Liver (tissue), 8 donors: ENCODE measurements at regions not wholly inside any gene's neighbourhood (a gene's known extent, or its start where the extent isn't known, plus 50 kb on each side); places are given as distances from the start of the nearest gene placed in this dataset.

Experiments used
- DNase-seq: peaks from one replicate; pipeline ENCODE4 v3.0.0-alpha.2; 2017; ENCODE audit warnings: low spot score
- H3K27ac ChIP-seq, 2 donors: one replicate each; pipeline ENCODE4 v1.7.0; 2013; ENCODE audit warnings: inconsistent platforms in 2 of 2, low read length in 2 of 2, control low read depth in 1 of 2, low read depth in 1 of 2, mild to moderate bottlenecking in 1 of 2
- H3K27me3 ChIP-seq, 4 donors: one replicate each; pipeline versions ENCODE4 v1.6.1 to v1.7.0; 2013; ENCODE audit warnings: low read length in 3 of 4, inconsistent platforms in 1 of 4, mild to moderate bottlenecking in 1 of 4, moderate library complexity in 1 of 4; ENCODE audit not compliant: control insufficient read depth in 4 of 4, insufficient read depth in 4 of 4
- H3K36me3 ChIP-seq, 4 donors: one replicate each; pipeline versions ENCODE4 v1.6.1 to v1.7.0; 2013; ENCODE audit warnings: low read length in 3 of 4, mild to moderate bottlenecking in 3 of 4, low read depth in 1 of 4, moderate library complexity in 1 of 4; ENCODE audit not compliant: control insufficient read depth in 4 of 4, insufficient read depth in 3 of 4
- H3K4me1 ChIP-seq, 4 donors: one replicate each; pipeline versions ENCODE4 v1.6.1 to v1.7.0; 2013; ENCODE audit warnings: low read length in 3 of 4, mild to moderate bottlenecking in 3 of 4, moderate library complexity in 1 of 4; ENCODE audit not compliant: control insufficient read depth in 4 of 4, insufficient read depth in 4 of 4
- H3K4me3 ChIP-seq, 3 donors: one replicate each; pipeline versions ENCODE4 v1.6.1 to v1.7.0; 2013; ENCODE audit warnings: low read length in 3 of 3, control low read depth in 1 of 3, low read depth in 1 of 3, mild to moderate bottlenecking in 1 of 3
- H3K9ac ChIP-seq, 2 donors: one replicate each; pipeline ENCODE4 v1.7.0; 2013; ENCODE audit warnings: low read length in 2 of 2, mild to moderate bottlenecking in 2 of 2, moderate library complexity in 2 of 2, control low read depth in 1 of 2, low read depth in 1 of 2
- H3K9me3 ChIP-seq, 4 donors: one replicate each; pipeline versions ENCODE4 v1.6.1 to v1.7.0; 2013; ENCODE audit warnings: low read length in 3 of 4; ENCODE audit not compliant: control insufficient read depth in 4 of 4
- ATF3 ChIP-seq: IDR thresholded peaks from 2 replicates; pipeline ENCODE4 v1.6.1; 2016; ENCODE audit warnings: antibody characterized with exemption
- EGR1 ChIP-seq, 2 donors: IDR thresholded peaks; 2 replicates each; pipeline ENCODE4 v1.6.1; 2016 to 2018; ENCODE audit warnings: antibody characterized with exemption in 2 of 2, low read depth in 2 of 2
- FOXA2 ChIP-seq: IDR thresholded peaks from 2 replicates; pipeline ENCODE4 v1.6.1; 2016; ENCODE audit warnings: antibody characterized with exemption
- GABPA ChIP-seq, 2 donors: IDR thresholded peaks in 1 of 2; conservative IDR thresholded peaks in 1 of 2; 2 replicates each; pipeline ENCODE4 v1.6.1; 2016; ENCODE audit warnings: antibody characterized with exemption in 2 of 2, mild to moderate bottlenecking in 1 of 2, moderate library complexity in 1 of 2
- HNF4A ChIP-seq, 2 donors: conservative IDR thresholded peaks; 2 replicates each; pipeline ENCODE4 v1.6.1; 2016; ENCODE audit warnings: antibody characterized with exemption in 2 of 2, mild to moderate bottlenecking in 2 of 2
- JUND ChIP-seq, 2 donors: IDR thresholded peaks; 2 replicates each; pipeline ENCODE4 v1.6.1; 2016; ENCODE audit warnings: antibody characterized with exemption in 2 of 2
- MAX ChIP-seq: IDR thresholded peaks from 2 replicates; pipeline ENCODE4 v1.6.1; 2016; ENCODE audit warnings: antibody characterized with exemption
- NR2F2 ChIP-seq: IDR thresholded peaks from 2 replicates; pipeline ENCODE4 v1.6.1; 2016; ENCODE audit warnings: antibody characterized with exemption
- RAD21 ChIP-seq, 2 donors: IDR thresholded peaks; 2 replicates each; pipeline ENCODE4 v1.6.1; 2016; ENCODE audit warnings: antibody characterized with exemption in 2 of 2, mild to moderate bottlenecking in 2 of 2
- REST ChIP-seq: IDR thresholded peaks from 2 replicates; pipeline ENCODE4 v1.6.1; 2016; ENCODE audit warnings: antibody characterized with exemption, mild to moderate bottlenecking
- SP1 ChIP-seq: IDR thresholded peaks from 2 replicates; pipeline ENCODE4 v1.6.1; 2018; ENCODE audit warnings: antibody characterized with exemption, mild to moderate bottlenecking
- TAF1 ChIP-seq: conservative IDR thresholded peaks from 2 replicates; pipeline ENCODE4 v1.6.1; 2016; ENCODE audit warnings: antibody characterized with exemption, mild to moderate bottlenecking
- YY1 ChIP-seq: IDR thresholded peaks from 2 replicates; pipeline ENCODE4 v1.6.1; 2016; ENCODE audit warnings: antibody characterized with exemption, mild to moderate bottlenecking
- WGBS: extraction: QIAGEN DNeasy Blood & Tissue Kit; methylation state at CpG from one replicate; pipeline ENCODE4 v1.1.7; 2013; 5-methylcytosine and 5-hydroxymethylcytosine counted together
- TF ChIP-seq, protein P1 (sequence below): fragments of 150-350 bp; IDR thresholded peaks from 2 replicates; pipeline ENCODE4 v1.5.1; 2017; ENCODE audit warnings: improper control_type of control experiment, low read depth, low read length; ENCODE audit not compliant: missing input control
- TF ChIP-seq, protein P2 (sequence below): IDR thresholded peaks from 2 replicates; pipeline ENCODE4 v1.6.1; 2016; ENCODE audit warnings: antibody characterized with exemption
- donor health status: healthy.
- donor health status: healthy.
- donor health status: healthy.
- donor health status: healthy.
- donor health status: healthy.

GRCh38 chr4:82261084-82261483 lies 112.7 kb downstream of the HNRNPD start (continued):
- TF ChIP-seq REST: no peak
- no peak for TF ChIP-seq SP1
- no peak for TF ChIP-seq JUND (IDR thresholded peaks at IDR 0.05)

- no peak overlapping the region for H3K4me3 ChIP-seq
- H3K27ac ChIP-seq: no peak overlapping the region
- no peaks in the 10 kb centered on the region for H3K36me3 ChIP-seq
- H3K9ac ChIP-seq: no peak overlapping the region
- TF ChIP-seq EGR1 (IDR thresholded peaks at IDR 0.05; ENCODE audit: low read depth in 2 of 2) (no peak), REST (no peak)
- TF ChIP-seq, protein P1, sequence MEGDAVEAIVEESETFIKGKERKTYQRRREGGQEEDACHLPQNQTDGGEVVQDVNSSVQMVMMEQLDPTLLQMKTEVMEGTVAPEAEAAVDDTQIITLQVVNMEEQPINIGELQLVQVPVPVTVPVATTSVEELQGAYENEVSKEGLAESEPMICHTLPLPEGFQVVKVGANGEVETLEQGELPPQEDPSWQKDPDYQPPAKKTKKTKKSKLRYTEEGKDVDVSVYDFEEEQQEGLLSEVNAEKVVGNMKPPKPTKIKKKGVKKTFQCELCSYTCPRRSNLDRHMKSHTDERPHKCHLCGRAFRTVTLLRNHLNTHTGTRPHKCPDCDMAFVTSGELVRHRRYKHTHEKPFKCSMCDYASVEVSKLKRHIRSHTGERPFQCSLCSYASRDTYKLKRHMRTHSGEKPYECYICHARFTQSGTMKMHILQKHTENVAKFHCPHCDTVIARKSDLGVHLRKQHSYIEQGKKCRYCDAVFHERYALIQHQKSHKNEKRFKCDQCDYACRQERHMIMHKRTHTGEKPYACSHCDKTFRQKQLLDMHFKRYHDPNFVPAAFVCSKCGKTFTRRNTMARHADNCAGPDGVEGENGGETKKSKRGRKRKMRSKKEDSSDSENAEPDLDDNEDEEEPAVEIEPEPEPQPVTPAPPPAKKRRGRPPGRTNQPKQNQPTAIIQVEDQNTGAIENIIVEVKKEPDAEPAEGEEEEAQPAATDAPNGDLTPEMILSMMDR: no peak
- no peaks in the 10 kb centered on the region for H3K27me3 ChIP-seq
- H3K4me1 ChIP-seq: no peaks in the 10 kb centered on the region
- DNase-seq: no peak
- no peaks in the 10 kb centered on the region for H3K9me3 ChIP-seq
Measured at GRCh38 chr4:82260632-82261031, 113.2 kb downstream of the HNRNPD start.

GRCh38 chr4:82256718-82257117 lies 117.1 kb downstream of the HNRNPD start:
- Histone ChIP-seq H3K9ac (no peak overlapping the region), H3K27me3 (no peaks in the 10 kb centered on the region), H3K27ac (no peak overlapping the region), H3K9me3 (no peaks in the 10 kb centered on the region), H3K4me1 (peaks cover 0 to 7% (median 2%) of the 10 kb centered on the region in 4 donors), H3K4me3 (no peak overlapping the region), H3K36me3 (no peaks in the 10 kb centered on the region)
- no peak for TF ChIP-seq MAX
- TF ChIP-seq EGR1 (IDR thresholded peaks at IDR 0.05; ENCODE audit: low read depth in 2 of 2): no peak
- TF ChIP-seq JUND (IDR thresholded peaks at IDR 0.05): no peak
- TF ChIP-seq GABPA (IDR thresholded peaks at IDR 0.05 in 1 of 2, conservative IDR thresholded peaks at IDR 0.05 in 1 of 2): no peak
- TF ChIP-seq, protein P1: no peak
- TF ChIP-seq TAF1: no peak
- TF ChIP-seq SP1: no peak
- no peak for TF ChIP-seq YY1
- no peak for TF ChIP-seq ATF3
- TF ChIP-seq FOXA2: no peak
- TF ChIP-seq, protein P2, sequence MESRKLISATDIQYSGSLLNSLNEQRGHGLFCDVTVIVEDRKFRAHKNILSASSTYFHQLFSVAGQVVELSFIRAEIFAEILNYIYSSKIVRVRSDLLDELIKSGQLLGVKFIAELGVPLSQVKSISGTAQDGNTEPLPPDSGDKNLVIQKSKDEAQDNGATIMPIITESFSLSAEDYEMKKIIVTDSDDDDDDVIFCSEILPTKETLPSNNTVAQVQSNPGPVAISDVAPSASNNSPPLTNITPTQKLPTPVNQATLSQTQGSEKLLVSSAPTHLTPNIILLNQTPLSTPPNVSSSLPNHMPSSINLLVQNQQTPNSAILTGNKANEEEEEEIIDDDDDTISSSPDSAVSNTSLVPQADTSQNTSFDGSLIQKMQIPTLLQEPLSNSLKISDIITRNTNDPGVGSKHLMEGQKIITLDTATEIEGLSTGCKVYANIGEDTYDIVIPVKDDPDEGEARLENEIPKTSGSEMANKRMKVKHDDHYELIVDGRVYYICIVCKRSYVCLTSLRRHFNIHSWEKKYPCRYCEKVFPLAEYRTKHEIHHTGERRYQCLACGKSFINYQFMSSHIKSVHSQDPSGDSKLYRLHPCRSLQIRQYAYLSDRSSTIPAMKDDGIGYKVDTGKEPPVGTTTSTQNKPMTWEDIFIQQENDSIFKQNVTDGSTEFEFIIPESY: no peak
- TF ChIP-seq NR2F2: no peak
- no peak for TF ChIP-seq RAD21 (IDR thresholded peaks at IDR 0.05)
- no peak for TF ChIP-seq HNF4A (conservative IDR thresholded peaks at IDR 0.05)
- 92% methylated on average over 2 of the region's 2 CpGs for WGBS
- DNase-seq: no peak
